ENCODE measurements at regions not wholly inside any gene's neighbourhood (a gene's known extent, or its start where the extent isn't known, plus 50 kb on each side); places are given as distances from the start of the nearest gene placed in this dataset.

GRCh38 chr5:108508979-108509378, 127.1 kb upstream of the FBXL17 start:
- no peak for TF ChIP-seq CTCF (IDR thresholded peaks at IDR 0.05; ENCODE audit: insufficient read depth, low read depth, low read length)
- no peak for TF ChIP-seq EZH2 (IDR thresholded peaks at IDR 0.05; ENCODE audit: insufficient read depth, low read length)

All from astrocyte (in vitro differentiated cells and primary cell).